ENCODE measurements at regions not wholly inside any gene's neighbourhood (a gene's known extent, or its start where the extent isn't known, plus 50 kb on each side); places are given as distances from the start of the nearest gene placed in this dataset.

GRCh38 chr6:48200869-48201390, 89.9 kb upstream of the PTCHD4 start:
- TF ChIP-seq ATF3 (IDR thresholded peaks at IDR 0.05) (no peak), CTCF (IDR thresholded peaks at IDR 0.05; ENCODE audit: low read depth, low read length, missing input control) (no peak), REST (IDR thresholded peaks at IDR 0.05) (no peak), FOXA1 (IDR thresholded peaks at IDR 0.05) (no peak), HNF4A (conservative IDR thresholded peaks at IDR 0.05) (no peak), MAX (IDR thresholded peaks at IDR 0.05) (no peak), GABPA (IDR thresholded peaks at IDR 0.05 in 1 of 2, conservative IDR thresholded peaks at IDR 0.05 in 1 of 2) (no peak), SP1 (IDR thresholded peaks at IDR 0.05) (no peak), RAD21 (IDR thresholded peaks at IDR 0.05) (no peak)

All from liver (tissue), 3 donors.